Suprapubic skin (tissue), 4 donors: ENCODE measurements at regions not wholly inside any gene's neighbourhood (a gene's known extent, or its start where the extent isn't known, plus 50 kb on each side); places are given as distances from the start of the nearest gene placed in this dataset.

Source experiments
- CTCF ChIP-seq, 2 donors: fragments of 200-600 bp in 1 of 2; fragments of 450-650 bp in 1 of 2; sonication (generic) in 1 of 2; IDR thresholded peaks; one replicate each; pipeline ENCODE4 v1.5.1; 2016 to 2019; ENCODE audit warnings: antibody characterized with exemption in 2 of 2, mild to moderate bottlenecking in 1 of 2, moderate library complexity in 1 of 2
- EP300 ChIP-seq: sonication (generic); formaldehyde crosslinking; IDR thresholded peaks from one replicate; pipeline ENCODE4 v1.6.1; 2017; ENCODE audit warnings: antibody characterized with exemption
- POLR2A ChIP-seq, 2 donors: fragments of 450-650 bp; IDR thresholded peaks; one replicate each; pipeline ENCODE4 v1.6.1; 2017; ENCODE audit warnings: antibody characterized with exemption in 2 of 2, mild to moderate bottlenecking in 2 of 2, moderate library complexity in 2 of 2
- POLR2AphosphoS5 ChIP-seq, 3 donors: sonication (generic); formaldehyde crosslinking; IDR thresholded peaks; one replicate each; pipeline ENCODE4 v1.6.1; 2017; ENCODE audit warnings: antibody characterized with exemption in 3 of 3

- TF ChIP-seq CTCF (IDR thresholded peaks at IDR 0.05): no peak
- TF ChIP-seq POLR2A (IDR thresholded peaks at IDR 0.05): no peak
- no peak for TF ChIP-seq EP300
- TF ChIP-seq POLR2AphosphoS5 (IDR thresholded peaks at IDR 0.05): no peak
These were observed 1014.6 kb downstream of the GATA3 start for GRCh38 chr10:9069136-9069535.
